ENCODE measurements at regions not wholly inside any gene's neighbourhood (a gene's known extent, or its start where the extent isn't known, plus 50 kb on each side); places are given as distances from the start of the nearest gene placed in this dataset.

GRCh38 chr13:73910733-73911132, 223.5 kb downstream of the KLF12 start:
- no peaks in the 10 kb centered on the region for H3K27me3 ChIP-seq (ENCODE audit: control insufficient read depth in 3 of 3, insufficient read depth in 3 of 3, low read length in 3 of 3)
- DNase-seq: no peak
- no peak overlapping the region for H3K4me3 ChIP-seq (ENCODE audit: low read depth in 1 of 3, low read length in 3 of 3)
- no peaks in the 10 kb centered on the region for H3K9me3 ChIP-seq (ENCODE audit: control insufficient read depth in 2 of 2, insufficient read depth in 1 of 2, low read depth in 1 of 2, low read length in 1 of 2)
- H3K4me1 ChIP-seq (ENCODE audit: control insufficient read depth in 3 of 3, insufficient read depth in 2 of 3, low read depth in 1 of 3, low read length in 2 of 3): no peaks in the 10 kb centered on the region
- H3K36me3 ChIP-seq (ENCODE audit: control insufficient read depth in 3 of 3, insufficient read depth in 2 of 3, low read depth in 1 of 3, low read length in 3 of 3): no peaks in the 10 kb centered on the region
- FAIRE-seq: no peak
- H3K27ac ChIP-seq (ENCODE audit: low read depth in 1 of 3, low read length in 2 of 3): no peak overlapping the region

- WGBS, 3 donors: 92 to 96% (median 95%) methylated on average over 5 of the region's 5 CpGs
- no peaks in the 10 kb centered on the region for H3K27me3 ChIP-seq (ENCODE audit: control insufficient read depth in 3 of 3, insufficient read depth in 3 of 3, low read length in 3 of 3)
- H3K4me1 ChIP-seq (ENCODE audit: control insufficient read depth in 3 of 3, insufficient read depth in 2 of 3, low read depth in 1 of 3, low read length in 2 of 3): no peaks in the 10 kb centered on the region
- no peaks in the 10 kb centered on the region for H3K36me3 ChIP-seq (ENCODE audit: control insufficient read depth in 3 of 3, insufficient read depth in 2 of 3, low read depth in 1 of 3, low read length in 3 of 3)
- no peak for DNase-seq
- no peak overlapping the region for H3K27ac ChIP-seq (ENCODE audit: low read depth in 1 of 3, low read length in 2 of 3)
- H3K9me3 ChIP-seq (ENCODE audit: control insufficient read depth in 2 of 2, insufficient read depth in 1 of 2, low read depth in 1 of 2, low read length in 1 of 2): no peaks in the 10 kb centered on the region
- no peak overlapping the region for H3K4me3 ChIP-seq (ENCODE audit: low read depth in 1 of 3, low read length in 3 of 3)
- no peak for FAIRE-seq
Observed at GRCh38 chr13:73908809-73909208, 225.4 kb downstream of the KLF12 start.

- no peak for DNase-seq
- WGBS, 3 donors: 95 to 96% (median 96%) methylated on average over 3 of the region's 3 CpGs
- Histone ChIP-seq H3K27ac (ENCODE audit: low read depth in 1 of 3, low read length in 2 of 3) (no peak overlapping the region), H3K9me3 (ENCODE audit: control insufficient read depth in 2 of 2, insufficient read depth in 1 of 2, low read depth in 1 of 2, low read length in 1 of 2) (no peaks in the 10 kb centered on the region), H3K36me3 (ENCODE audit: control insufficient read depth in 3 of 3, insufficient read depth in 2 of 3, low read depth in 1 of 3, low read length in 3 of 3) (no peaks in the 10 kb centered on the region), H3K27me3 (ENCODE audit: control insufficient read depth in 3 of 3, insufficient read depth in 3 of 3, low read length in 3 of 3) (no peaks in the 10 kb centered on the region), H3K4me1 (ENCODE audit: control insufficient read depth in 3 of 3, insufficient read depth in 2 of 3, low read depth in 1 of 3, low read length in 2 of 3) (no peaks in the 10 kb centered on the region), H3K4me3 (ENCODE audit: low read depth in 1 of 3, low read length in 3 of 3) (no peak overlapping the region)
- no peak for FAIRE-seq
Observed at GRCh38 chr13:73904625-73905024, 229.6 kb downstream of the KLF12 start.

GRCh38 chr13:73903561-73903960, 230.6 kb downstream of the KLF12 start:
- no peaks in the 10 kb centered on the region for H3K27me3 ChIP-seq (ENCODE audit: control insufficient read depth in 3 of 3, insufficient read depth in 3 of 3, low read length in 3 of 3)
- H3K4me1 ChIP-seq (ENCODE audit: control insufficient read depth in 3 of 3, insufficient read depth in 2 of 3, low read depth in 1 of 3, low read length in 2 of 3): no peaks in the 10 kb centered on the region
- H3K27ac ChIP-seq (ENCODE audit: low read depth in 1 of 3, low read length in 2 of 3): no peak overlapping the region
- DNase-seq (no peak), FAIRE-seq (no peak)
- no peaks in the 10 kb centered on the region for H3K9me3 ChIP-seq (ENCODE audit: control insufficient read depth in 2 of 2, insufficient read depth in 1 of 2, low read depth in 1 of 2, low read length in 1 of 2)
- no peak overlapping the region for H3K4me3 ChIP-seq (ENCODE audit: low read depth in 1 of 3, low read length in 3 of 3)
- WGBS, 3 donors: 96 to 98% (median 96%) methylated on average over 7 of the region's 7 CpGs
- H3K36me3 ChIP-seq (ENCODE audit: control insufficient read depth in 3 of 3, insufficient read depth in 2 of 3, low read depth in 1 of 3, low read length in 3 of 3): no peaks in the 10 kb centered on the region

GRCh38 chr13:73902847-73903246, 231.4 kb downstream of the KLF12 start:
- no peak overlapping the region for H3K27ac ChIP-seq (ENCODE audit: low read depth in 1 of 3, low read length in 2 of 3)
- H3K9me3 ChIP-seq (ENCODE audit: control insufficient read depth in 2 of 2, insufficient read depth in 1 of 2, low read depth in 1 of 2, low read length in 1 of 2): no peaks in the 10 kb centered on the region
- no peak for DNase-seq
- no peaks in the 10 kb centered on the region for H3K36me3 ChIP-seq (ENCODE audit: control insufficient read depth in 3 of 3, insufficient read depth in 2 of 3, low read depth in 1 of 3, low read length in 3 of 3)
- H3K27me3 ChIP-seq (ENCODE audit: control insufficient read depth in 3 of 3, insufficient read depth in 3 of 3, low read length in 3 of 3): no peaks in the 10 kb centered on the region
- no peak overlapping the region for H3K4me3 ChIP-seq (ENCODE audit: low read depth in 1 of 3, low read length in 3 of 3)
- FAIRE-seq: no peak
- no peaks in the 10 kb centered on the region for H3K4me1 ChIP-seq (ENCODE audit: control insufficient read depth in 3 of 3, insufficient read depth in 2 of 3, low read depth in 1 of 3, low read length in 2 of 3)

- Histone ChIP-seq H3K27ac (ENCODE audit: low read depth in 1 of 3, low read length in 2 of 3) (no peak overlapping the region), H3K9me3 (ENCODE audit: control insufficient read depth in 2 of 2, insufficient read depth in 1 of 2, low read depth in 1 of 2, low read length in 1 of 2) (no peaks in the 10 kb centered on the region), H3K4me3 (ENCODE audit: low read depth in 1 of 3, low read length in 3 of 3) (no peak overlapping the region), H3K36me3 (ENCODE audit: control insufficient read depth in 3 of 3, insufficient read depth in 2 of 3, low read depth in 1 of 3, low read length in 3 of 3) (no peaks in the 10 kb centered on the region), H3K27me3 (ENCODE audit: control insufficient read depth in 3 of 3, insufficient read depth in 3 of 3, low read length in 3 of 3) (no peaks in the 10 kb centered on the region), H3K4me1 (ENCODE audit: control insufficient read depth in 3 of 3, insufficient read depth in 2 of 3, low read depth in 1 of 3, low read length in 2 of 3) (no peaks in the 10 kb centered on the region)
- DNase-seq (no peak), FAIRE-seq (no peak)
- WGBS, 3 donors: 56 to 61% (median 57%) methylated on average over 4 of the region's 4 CpGs
Observed at GRCh38 chr13:73902296-73902695, 231.9 kb downstream of the KLF12 start.

- H3K36me3 ChIP-seq (ENCODE audit: control insufficient read depth in 3 of 3, insufficient read depth in 2 of 3, low read depth in 1 of 3, low read length in 3 of 3): no peaks in the 10 kb centered on the region
- no peak for FAIRE-seq
- no peaks in the 10 kb centered on the region for H3K27me3 ChIP-seq (ENCODE audit: control insufficient read depth in 3 of 3, insufficient read depth in 3 of 3, low read length in 3 of 3)
- no peak overlapping the region for H3K4me3 ChIP-seq (ENCODE audit: low read depth in 1 of 3, low read length in 3 of 3)
- no peaks in the 10 kb centered on the region for H3K9me3 ChIP-seq (ENCODE audit: control insufficient read depth in 2 of 2, insufficient read depth in 1 of 2, low read depth in 1 of 2, low read length in 1 of 2)
- H3K4me1 ChIP-seq (ENCODE audit: control insufficient read depth in 3 of 3, insufficient read depth in 2 of 3, low read depth in 1 of 3, low read length in 2 of 3): no peaks in the 10 kb centered on the region
- WGBS, 3 donors: 46 to 79% (median 70%) methylated on average over 1 of the region's 1 CpG
- no peak for DNase-seq
- H3K27ac ChIP-seq (ENCODE audit: low read depth in 1 of 3, low read length in 2 of 3): no peak overlapping the region
Observed at GRCh38 chr13:73901324-73902068, 232.7 kb downstream of the KLF12 start.

GRCh38 chr13:73900591-73900990, 233.6 kb downstream of the KLF12 start:
- no peak for FAIRE-seq
- no peak overlapping the region for H3K27ac ChIP-seq (ENCODE audit: low read depth in 1 of 3, low read length in 2 of 3)
- no peaks in the 10 kb centered on the region for H3K9me3 ChIP-seq (ENCODE audit: control insufficient read depth in 2 of 2, insufficient read depth in 1 of 2, low read depth in 1 of 2, low read length in 1 of 2)
- no peaks in the 10 kb centered on the region for H3K4me1 ChIP-seq (ENCODE audit: control insufficient read depth in 3 of 3, insufficient read depth in 2 of 3, low read depth in 1 of 3, low read length in 2 of 3)
- no peaks in the 10 kb centered on the region for H3K27me3 ChIP-seq (ENCODE audit: control insufficient read depth in 3 of 3, insufficient read depth in 3 of 3, low read length in 3 of 3)
- H3K4me3 ChIP-seq (ENCODE audit: low read depth in 1 of 3, low read length in 3 of 3): no peak overlapping the region
- WGBS, 3 donors: 63 to 88% (median 75%) methylated on average over 2 of the region's 2 CpGs
- H3K36me3 ChIP-seq (ENCODE audit: control insufficient read depth in 3 of 3, insufficient read depth in 2 of 3, low read depth in 1 of 3, low read length in 3 of 3): no peaks in the 10 kb centered on the region
- DNase-seq: no peak

- Histone ChIP-seq H3K36me3 (ENCODE audit: control insufficient read depth in 3 of 3, insufficient read depth in 2 of 3, low read depth in 1 of 3, low read length in 3 of 3) (no peaks in the 10 kb centered on the region), H3K27ac (ENCODE audit: low read depth in 1 of 3, low read length in 2 of 3) (no peak overlapping the region), H3K4me1 (ENCODE audit: control insufficient read depth in 3 of 3, insufficient read depth in 2 of 3, low read depth in 1 of 3, low read length in 2 of 3) (no peaks in the 10 kb centered on the region), H3K27me3 (ENCODE audit: control insufficient read depth in 3 of 3, insufficient read depth in 3 of 3, low read length in 3 of 3) (no peaks in the 10 kb centered on the region), H3K9me3 (ENCODE audit: control insufficient read depth in 2 of 2, insufficient read depth in 1 of 2, low read depth in 1 of 2, low read length in 1 of 2) (no peaks in the 10 kb centered on the region), H3K4me3 (ENCODE audit: low read depth in 1 of 3, low read length in 3 of 3) (no peak overlapping the region)
- FAIRE-seq (no peak), DNase-seq (no peak)
- 96 to 100% (median 98%) methylated on average over 2 of the region's 2 CpGs for WGBS, 3 donors
Observed at GRCh38 chr13:73898899-73899298, 235.3 kb downstream of the KLF12 start.

Measured in small intestine (tissue), 7 donors.